Naive thymus-derived CD4-positive, alpha-beta T cell (primary cell): ENCODE measurements at regions not wholly inside any gene's neighbourhood (a gene's known extent, or its start where the extent isn't known, plus 50 kb on each side); places are given as distances from the start of the nearest gene placed in this dataset.

Source experiments
- ATAC-seq: fragments of 150-1000 bp; cut with Tn5 transposase; 2 replicates; pipeline ENCODE4 v1.10.0; 2021; ENCODE audit warnings: mild to moderate bottlenecking, moderate library complexity
- CTCF ChIA-PET: fragments of 350-600 bp; sonication (Branson Sonifier 250); formaldehyde crosslinking; loops from one replicate; lab custom pipeline; 2021; ENCODE audit warnings: antibody characterized with exemption; lab: Charles Lee
- POLR2A ChIA-PET: fragments of 350-600 bp; sonication (Branson Sonifier 250); formaldehyde crosslinking; loops from one replicate; lab custom pipeline; 2021; ENCODE audit warnings: antibody characterized with exemption, inconsistent platforms; lab: Charles Lee
- DNase-seq, 9 donors: peaks; one replicate each; pipeline versions ENCODE4 v3.0.0 to v3.0.0-alpha.2; 2020 to 2022; ENCODE audit warnings: mixed read lengths in 1 of 9
- H3K27ac ChIP-seq: one replicate; pipeline ENCODE4 v1.7.0; 2013; ENCODE audit warnings: mild to moderate bottlenecking, low read depth, low read length, moderate library complexity
- H3K27me3 ChIP-seq, 2 donors: one replicate each; pipeline ENCODE4 v1.7.0; 2013; ENCODE audit warnings: low read length in 2 of 2, mild to moderate bottlenecking in 2 of 2, moderate library complexity in 2 of 2; ENCODE audit not compliant: control insufficient read depth in 2 of 2, insufficient read depth in 2 of 2
- H3K36me3 ChIP-seq, 3 experiments: 1 replicate in 2 of 3; 2 replicates in 1 of 3; pipeline ENCODE4 v1.7.0; 2013; ENCODE audit warnings: low read length in 3 of 3, mild to moderate bottlenecking in 3 of 3, moderate library complexity in 1 of 3; ENCODE audit not compliant: insufficient read depth in 3 of 3, control insufficient read depth in 2 of 3
- H3K4me1 ChIP-seq, 2 donors: one replicate each; pipeline ENCODE4 v1.7.0; 2013; ENCODE audit warnings: low read length in 2 of 2, mild to moderate bottlenecking in 2 of 2, moderate library complexity in 1 of 2; ENCODE audit not compliant: control insufficient read depth in 2 of 2, insufficient read depth in 2 of 2
- H3K4me3 ChIP-seq: 2 replicates; pipeline ENCODE4 v1.7.0; 2013; ENCODE audit warnings: mild to moderate bottlenecking, low read length
- H3K9me3 ChIP-seq, 3 experiments: 1 replicate in 2 of 3; 2 replicates in 1 of 3; pipeline ENCODE4 v1.7.0; 2013; ENCODE audit warnings: low read length in 3 of 3; ENCODE audit not compliant: control insufficient read depth in 2 of 3
- H3K27ac Mint-ChIP-seq, 9 donors: one replicate each; pipeline ENCODE4 v1.8.0; 2020 to 2022; ENCODE audit warnings: mixed read lengths in 9 of 9, mild to moderate bottlenecking in 8 of 9, moderate library complexity in 5 of 9, inconsistent platforms in 2 of 9
- H3K27me3 Mint-ChIP-seq, 5 donors: one replicate each; pipeline ENCODE4 v1.8.0; 2021 to 2022; ENCODE audit warnings: mixed read lengths in 5 of 5, mild to moderate bottlenecking in 1 of 5
- H3K36me3 Mint-ChIP-seq, 5 donors: one replicate each; pipeline ENCODE4 v1.8.0; 2020 to 2022; ENCODE audit warnings: mixed read lengths in 5 of 5, mild to moderate bottlenecking in 3 of 5, inconsistent platforms in 1 of 5
- H3K4me1 Mint-ChIP-seq, 7 donors: one replicate each; pipeline ENCODE4 v1.8.0; 2020 to 2022; ENCODE audit warnings: mixed read lengths in 7 of 7, mild to moderate bottlenecking in 3 of 7, inconsistent platforms in 1 of 7
- H3K4me3 Mint-ChIP-seq, 10 donors: one replicate each; pipeline ENCODE4 v1.8.0; 2020 to 2022; ENCODE audit warnings: mild to moderate bottlenecking in 10 of 10, mixed read lengths in 10 of 10, moderate library complexity in 6 of 10, inconsistent platforms in 2 of 10
- H3K9me3 Mint-ChIP-seq, 11 donors: one replicate each; pipeline ENCODE4 v1.8.0; 2020 to 2022; ENCODE audit warnings: mixed read lengths in 11 of 11, mild to moderate bottlenecking in 4 of 11, inconsistent platforms in 1 of 11, moderate library complexity in 1 of 11
- intact Hi-C, 2 donors: fragments of 100-400 bp; cut with micrococcal nuclease; formaldehyde crosslinking; loops; one replicate each; pipeline ENCODE4 v1.15.1; 2023

DNA sequence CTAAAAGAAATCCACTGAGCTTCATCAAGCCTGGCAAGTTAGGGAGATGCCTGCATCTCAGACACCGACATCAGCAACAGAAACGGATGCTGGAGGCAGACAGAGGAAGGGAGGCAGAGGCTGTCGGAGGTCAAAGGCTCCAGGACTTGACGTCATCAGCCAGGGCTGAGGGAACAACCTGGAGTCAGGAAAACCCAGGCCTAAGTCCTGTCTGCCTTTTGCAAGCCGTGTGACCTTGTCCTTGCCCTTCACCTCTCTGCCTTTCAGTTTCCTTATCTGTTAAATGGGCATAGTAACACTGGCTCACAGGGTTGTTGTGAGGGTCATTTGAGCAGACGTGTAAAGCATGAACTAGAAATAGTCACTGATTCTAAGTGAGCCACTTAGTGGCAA, 194.2 kb downstream of the BCL11B start:
- peaks cover 9 to 24% (median 20%) of the 10 kb centered on the region in 5 donors for H3K36me3 Mint-ChIP-seq
- no peaks in the 10 kb centered on the region for H3K9me3 ChIP-seq
- no peak overlapping the region for H3K4me3 ChIP-seq
- H3K27ac Mint-ChIP-seq = no peak overlapping the region
- no peak overlapping the region for H3K27ac ChIP-seq
- no peaks in the 10 kb centered on the region for H3K4me1 ChIP-seq
- no peaks in the 10 kb centered on the region for H3K27me3 Mint-ChIP-seq
- DNase-seq (no peak), ATAC-seq (no peak)
- peaks cover 6 to 28% (median 19%) of the 10 kb centered on the region in 7 donors for H3K4me1 Mint-ChIP-seq
- H3K9me3 Mint-ChIP-seq = peaks cover 0 to 25% (median 5%) of the 10 kb centered on the region in 11 donors
- no peaks in the 10 kb centered on the region for H3K27me3 ChIP-seq
- no peak overlapping the region for H3K4me3 Mint-ChIP-seq
- intact Hi-C loops = no loop called here
- H3K36me3 ChIP-seq = no peaks in the 10 kb centered on the region
- ChIA-PET POLR2A (no interaction called here), CTCF (no interaction called here)

DNA sequence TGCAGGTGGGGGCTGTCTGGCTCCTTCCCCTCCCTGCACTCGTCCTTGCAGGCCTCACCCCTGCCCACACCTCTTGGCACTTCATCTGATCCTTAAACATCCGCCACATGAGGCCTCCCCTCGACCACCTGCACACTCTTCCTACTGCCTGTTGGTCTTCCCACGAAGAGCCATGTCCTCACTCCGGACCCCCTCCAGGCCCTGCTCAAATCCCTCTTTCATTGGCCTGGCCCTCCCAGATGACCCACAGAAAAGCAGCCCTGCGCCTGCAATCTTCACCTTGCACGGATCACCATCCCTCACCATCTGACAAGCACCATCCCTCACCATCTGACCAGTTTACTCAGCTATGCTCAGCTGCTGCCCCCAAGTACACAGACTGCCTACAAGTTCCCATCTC, 193.6 kb downstream of the BCL11B start:
- Mint-ChIP-seq H3K4me1 (peaks cover 6 to 28% (median 18%) of the 10 kb centered on the region in 7 donors), H3K27ac (peak overlapping the region in 1 of 9 donors; percentile 49), H3K9me3 (peaks cover 0 to 31% (median 9%) of the 10 kb centered on the region in 11 donors), H3K27me3 (no peaks in the 10 kb centered on the region), H3K36me3 (peaks cover 9 to 30% (median 26%) of the 10 kb centered on the region in 5 donors), H3K4me3 (no peak overlapping the region)
- Histone ChIP-seq H3K4me3 (no peak overlapping the region), H3K27ac (no peak overlapping the region), H3K9me3 (no peaks in the 10 kb centered on the region), H3K27me3 (no peaks in the 10 kb centered on the region), H3K4me1 (no peaks in the 10 kb centered on the region), H3K36me3 (no peaks in the 10 kb centered on the region)
- intact Hi-C loops = no loop called here
- DNase-seq = no peak
- POLR2A ChIA-PET = no interaction called here
- no peak for ATAC-seq
- CTCF ChIA-PET = no interaction called here

DNA sequence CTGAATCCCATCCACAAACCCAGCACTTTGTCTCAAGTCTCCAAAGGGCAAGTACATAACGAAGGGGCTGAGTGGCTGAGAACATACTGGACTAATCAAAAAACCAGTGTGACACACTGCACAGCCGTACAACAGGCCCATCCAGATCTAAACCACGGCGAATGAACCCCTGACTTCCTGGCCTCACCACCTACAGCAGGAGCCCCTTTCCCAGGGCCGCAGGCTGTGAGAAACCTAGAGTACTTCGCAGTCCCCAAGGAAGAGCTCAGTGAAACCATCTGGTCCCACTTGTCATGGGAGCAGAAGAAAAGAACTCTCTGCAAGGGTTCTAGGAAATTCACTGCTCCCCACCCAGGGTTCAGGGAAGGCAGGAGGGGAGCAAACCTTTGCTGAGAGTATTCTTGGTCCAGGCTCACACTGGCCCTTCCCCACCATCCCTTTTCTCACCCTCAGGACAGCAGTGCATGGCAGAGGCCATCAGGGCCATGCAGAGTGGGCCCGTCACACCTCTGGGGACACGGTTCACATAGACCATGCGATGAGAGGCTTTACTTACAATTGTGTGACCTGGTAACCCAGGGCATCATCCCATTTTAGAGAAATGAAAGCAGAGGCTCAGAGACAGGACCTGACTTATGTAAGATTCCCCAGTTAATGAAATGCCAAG, 192.8 kb downstream of the BCL11B start:
- ATAC-seq (no peak), DNase-seq (no peak)
- Histone ChIP-seq H3K27ac (no peak overlapping the region), H3K9me3 (no peaks in the 10 kb centered on the region), H3K36me3 (no peaks in the 10 kb centered on the region), H3K27me3 (no peaks in the 10 kb centered on the region), H3K4me3 (no peak overlapping the region), H3K4me1 (no peaks in the 10 kb centered on the region)
- POLR2A ChIA-PET = interaction anchor here (0.6 kb wide), 2 partner anchors 62 to 888 kb away, joined by 3 read pairs; no protein-coding TSS in a partner anchor
- Mint-ChIP-seq H3K27ac (no peak overlapping the region), H3K4me3 (no peak overlapping the region), H3K9me3 (peaks cover 3 to 39% (median 9%) of the 10 kb centered on the region in 11 donors), H3K4me1 (peaks cover 6 to 28% (median 14%) of the 10 kb centered on the region in 7 donors), H3K36me3 (peaks cover 11 to 37% (median 30%) of the 10 kb centered on the region in 5 donors), H3K27me3 (no peaks in the 10 kb centered on the region)
- CTCF ChIA-PET = no interaction called here
- intact Hi-C loops = no loop called here

DNA sequence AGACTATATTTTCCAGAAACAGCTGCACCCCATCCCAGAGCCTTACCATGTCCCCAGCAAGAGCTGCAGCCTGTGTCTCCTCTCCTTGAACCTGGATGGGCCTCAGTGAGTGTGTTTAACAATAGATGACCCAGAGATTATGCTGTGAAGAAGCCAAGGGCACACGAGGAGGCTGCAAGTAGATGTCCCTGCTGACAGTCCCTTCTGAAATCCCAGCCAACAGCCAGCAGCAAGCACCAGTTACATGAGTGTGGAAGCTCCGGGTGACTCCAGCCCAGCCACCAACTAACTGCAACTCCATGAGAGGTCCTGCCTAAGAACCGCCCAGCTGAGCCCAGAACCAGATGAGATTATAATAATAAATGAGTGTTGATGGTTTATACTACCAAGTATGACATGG, 191.7 kb downstream of the BCL11B start:
- H3K27me3 Mint-ChIP-seq = no peaks in the 10 kb centered on the region
- CTCF ChIA-PET = no interaction called here
- ATAC-seq = no peak
- intact Hi-C loops = no loop called here
- POLR2A ChIA-PET = interaction anchor here (1.3 kb wide), 1 partner anchor 12 kb away, joined by 4 read pairs; no protein-coding TSS in a partner anchor
- no peak overlapping the region for H3K4me3 ChIP-seq
- no peaks in the 10 kb centered on the region for H3K9me3 ChIP-seq
- no peak overlapping the region for H3K27ac ChIP-seq
- no peak for DNase-seq
- H3K4me1 Mint-ChIP-seq = peaks cover 6 to 23% (median 14%) of the 10 kb centered on the region in 7 donors
- H3K4me3 Mint-ChIP-seq = no peak overlapping the region
- H3K4me1 ChIP-seq = no peaks in the 10 kb centered on the region
- peaks cover 3 to 43% (median 9%) of the 10 kb centered on the region in 11 donors for H3K9me3 Mint-ChIP-seq
- H3K36me3 ChIP-seq = no peaks in the 10 kb centered on the region
- H3K27me3 ChIP-seq = no peaks in the 10 kb centered on the region
- H3K27ac Mint-ChIP-seq = no peak overlapping the region
- H3K36me3 Mint-ChIP-seq = peaks cover 11 to 40% (median 36%) of the 10 kb centered on the region in 5 donors

DNA sequence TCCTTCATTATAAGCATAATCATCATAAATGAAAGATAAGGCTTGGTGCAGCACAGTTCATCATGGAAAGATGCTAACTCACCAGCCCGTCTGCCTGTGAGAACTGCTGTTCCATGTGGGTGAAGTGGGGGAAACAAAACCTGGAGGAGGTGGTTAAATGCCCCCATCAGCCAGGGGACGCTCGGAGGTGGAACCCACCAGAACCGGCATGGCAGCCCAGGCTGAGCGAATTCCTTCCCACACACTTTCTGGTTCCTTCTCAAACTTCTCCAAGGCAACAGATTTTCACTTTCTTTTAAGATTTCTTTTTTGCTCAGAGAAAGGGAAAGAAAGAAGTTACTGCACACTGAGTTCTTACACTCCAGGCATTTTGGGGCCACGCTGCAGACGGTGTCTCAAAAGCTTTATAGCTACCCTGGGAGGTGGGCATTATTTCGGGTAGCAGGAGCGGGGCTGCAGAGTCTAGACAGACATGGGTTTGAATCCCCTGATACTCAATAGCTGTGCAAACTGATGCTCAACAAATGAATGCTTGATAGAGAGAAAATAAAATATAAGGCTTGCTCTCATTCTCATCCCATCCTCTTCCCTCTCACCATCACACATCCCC, 190.7 kb downstream of the BCL11B start:
- Histone ChIP-seq H3K4me3 (no peak overlapping the region), H3K27me3 (no peaks in the 10 kb centered on the region), H3K27ac (no peak overlapping the region), H3K36me3 (no peaks in the 10 kb centered on the region), H3K4me1 (no peaks in the 10 kb centered on the region), H3K9me3 (no peaks in the 10 kb centered on the region)
- intact Hi-C loops = no loop called here
- ChIA-PET POLR2A (no interaction called here), CTCF (no interaction called here)
- Mint-ChIP-seq H3K4me1 (peaks cover 6 to 18% (median 14%) of the 10 kb centered on the region in 7 donors), H3K27me3 (peaks cover 0 to under 1% (median 0%) of the 10 kb centered on the region in 5 donors), H3K27ac (no peak overlapping the region), H3K36me3 (peaks cover 13 to 49% (median 41%) of the 10 kb centered on the region in 5 donors), H3K9me3 (peaks cover 3 to 51% (median 11%) of the 10 kb centered on the region in 11 donors), H3K4me3 (no peak overlapping the region)
- DNase-seq (no peak), ATAC-seq (no peak)

DNA sequence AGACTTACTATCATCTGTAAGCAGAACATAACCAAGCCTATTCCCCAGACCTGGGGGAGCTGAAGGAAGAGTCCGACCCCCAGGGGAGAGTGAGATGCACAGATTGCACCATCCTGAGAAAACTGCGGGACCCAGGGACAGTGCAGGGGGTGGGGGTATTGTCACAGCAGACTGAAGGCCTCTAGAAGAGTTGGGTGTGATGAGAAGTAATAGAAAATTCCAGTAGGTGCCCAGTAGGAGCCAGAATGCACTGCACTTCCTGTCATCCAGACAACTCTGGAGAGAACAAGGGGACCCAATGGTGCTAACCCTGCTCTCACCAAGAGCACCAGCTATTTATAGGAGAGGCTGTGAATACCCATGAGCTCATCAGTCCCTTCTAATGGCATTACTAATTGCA, 190.1 kb downstream of the BCL11B start:
- peaks cover 3 to 53% (median 13%) of the 10 kb centered on the region in 11 donors for H3K9me3 Mint-ChIP-seq
- no peaks in the 10 kb centered on the region for H3K36me3 ChIP-seq
- peaks cover 0 to 3% (median 0%) of the 10 kb centered on the region in 5 donors for H3K27me3 Mint-ChIP-seq
- H3K4me1 Mint-ChIP-seq = peaks cover 1 to 15% (median 10%) of the 10 kb centered on the region in 7 donors
- ChIA-PET POLR2A (no interaction called here), CTCF (no interaction called here)
- no peak overlapping the region for H3K4me3 Mint-ChIP-seq
- H3K4me3 ChIP-seq = no peak overlapping the region
- no peak overlapping the region for H3K27ac Mint-ChIP-seq
- H3K27ac ChIP-seq = no peak overlapping the region
- ATAC-seq (no peak), DNase-seq (no peak)
- intact Hi-C loops = no loop called here
- H3K36me3 Mint-ChIP-seq = peaks cover 13 to 52% (median 44%) of the 10 kb centered on the region in 5 donors
- H3K4me1 ChIP-seq = no peaks in the 10 kb centered on the region
- no peaks in the 10 kb centered on the region for H3K27me3 ChIP-seq
- no peaks in the 10 kb centered on the region for H3K9me3 ChIP-seq
